ENCODE measurements at regions not wholly inside any gene's neighbourhood (a gene's known extent, or its start where the extent isn't known, plus 50 kb on each side); places are given as distances from the start of the nearest gene placed in this dataset.
"Not testable (repeated sequence)": the region's sequence is repeated elsewhere in the genome, so short reads cannot be mapped to it uniquely, and the experiment has no call there.

- H3K4me3 Mint-ChIP-seq, result no peak overlapping the region
- ChIA-PET CTCF (no interaction called here), POLR2A (no interaction called here)
- H3K9me3 Mint-ChIP-seq, result no peaks in the 10 kb centered on the region
- no peak for DNase-seq
- no peaks in the 10 kb centered on the region for H3K36me3 Mint-ChIP-seq (ENCODE audit: low read depth)
- no peaks in the 10 kb centered on the region for H3K4me1 Mint-ChIP-seq
- peaks cover 14% of the 10 kb centered on the region for H3K27me3 Mint-ChIP-seq
- H3K27ac Mint-ChIP-seq, result no peak overlapping the region
Measured at GRCh38 chr5:36395260-36395659, 93.6 kb upstream of the RANBP3L start.

- CTCF ChIA-PET; H3K4me3 Mint-ChIP-seq; H3K27ac Mint-ChIP-seq; POLR2A ChIA-PET; DNase-seq; H3K4me1 Mint-ChIP-seq; H3K36me3 Mint-ChIP-seq (ENCODE audit: low read depth); H3K27me3 Mint-ChIP-seq; H3K9me3 Mint-ChIP-seq: not testable (repeated sequence)
Measured at GRCh38 chr5:36395947-36396346, 94.2 kb upstream of the RANBP3L start.

GRCh38 chr5:36396640-36397039, 94.9 kb upstream of the RANBP3L start:
- ChIA-PET POLR2A (no interaction called here), CTCF (no interaction called here)
- no peaks in the 10 kb centered on the region for H3K9me3 Mint-ChIP-seq
- no peak overlapping the region for H3K27ac Mint-ChIP-seq
- H3K27me3 Mint-ChIP-seq, result peaks cover 4% of the 10 kb centered on the region
- H3K4me3 Mint-ChIP-seq, result no peak overlapping the region
- H3K4me1 Mint-ChIP-seq, result no peaks in the 10 kb centered on the region
- no peaks in the 10 kb centered on the region for H3K36me3 Mint-ChIP-seq (ENCODE audit: low read depth)
- no peak for DNase-seq

GRCh38 chr5:36397901-36398536, 96.3 kb upstream of the RANBP3L start:
- no peak for DNase-seq
- Mint-ChIP-seq H3K27me3 (peaks cover 4% of the 10 kb centered on the region), H3K4me1 (no peaks in the 10 kb centered on the region), H3K36me3 (ENCODE audit: low read depth) (no peaks in the 10 kb centered on the region), H3K9me3 (no peaks in the 10 kb centered on the region), H3K27ac (no peak overlapping the region), H3K4me3 (no peak overlapping the region)
- ChIA-PET POLR2A (no interaction called here), CTCF (interaction anchor here (1.0 kb wide), 1 partner anchor 319 kb away, joined by 3 read pairs; no protein-coding TSS in a partner anchor)

GRCh38 chr5:36402512-36402906, 100.8 kb upstream of the RANBP3L start:
- Mint-ChIP-seq H3K27me3 (peaks cover 11% of the 10 kb centered on the region), H3K4me1 (no peaks in the 10 kb centered on the region), H3K27ac (no peak overlapping the region), H3K36me3 (ENCODE audit: low read depth) (no peaks in the 10 kb centered on the region), H3K9me3 (no peaks in the 10 kb centered on the region), H3K4me3 (no peak overlapping the region)
- no peak for DNase-seq
- ChIA-PET POLR2A (no interaction called here), CTCF (no interaction called here)

- Mint-ChIP-seq H3K27ac (no peak overlapping the region), H3K27me3 (peaks cover 9% of the 10 kb centered on the region), H3K36me3 (ENCODE audit: low read depth) (no peaks in the 10 kb centered on the region), H3K4me1 (no peaks in the 10 kb centered on the region), H3K4me3 (no peak overlapping the region), H3K9me3 (no peaks in the 10 kb centered on the region)
- POLR2A ChIA-PET, result no interaction called here
- no peak for DNase-seq
- CTCF ChIA-PET, result no interaction called here
Measured at GRCh38 chr5:36403632-36404311, 102.1 kb upstream of the RANBP3L start.

GRCh38 chr5:36406023-36406422, 104.3 kb upstream of the RANBP3L start:
- ChIA-PET POLR2A (no interaction called here), CTCF (no interaction called here)
- H3K4me1 Mint-ChIP-seq, result no peaks in the 10 kb centered on the region
- peaks cover 10% of the 10 kb centered on the region for H3K27me3 Mint-ChIP-seq
- H3K36me3 Mint-ChIP-seq (ENCODE audit: low read depth), result no peaks in the 10 kb centered on the region
- no peak for DNase-seq
- no peak overlapping the region for H3K27ac Mint-ChIP-seq
- no peak overlapping the region for H3K4me3 Mint-ChIP-seq
- H3K9me3 Mint-ChIP-seq, result no peaks in the 10 kb centered on the region

GRCh38 chr5:36407396-36407795, 105.7 kb upstream of the RANBP3L start:
- no peak overlapping the region for H3K27ac Mint-ChIP-seq
- peaks cover 10% of the 10 kb centered on the region for H3K27me3 Mint-ChIP-seq
- ChIA-PET POLR2A (no interaction called here), CTCF (no interaction called here)
- no peaks in the 10 kb centered on the region for H3K9me3 Mint-ChIP-seq
- H3K36me3 Mint-ChIP-seq (ENCODE audit: low read depth), result no peaks in the 10 kb centered on the region
- no peaks in the 10 kb centered on the region for H3K4me1 Mint-ChIP-seq
- DNase-seq, result no peak
- H3K4me3 Mint-ChIP-seq, result no peak overlapping the region

GRCh38 chr5:36409711-36410110, 108.0 kb upstream of the RANBP3L start:
- H3K36me3 Mint-ChIP-seq (ENCODE audit: low read depth); H3K4me3 Mint-ChIP-seq; DNase-seq; H3K9me3 Mint-ChIP-seq; H3K4me1 Mint-ChIP-seq; H3K27ac Mint-ChIP-seq; POLR2A ChIA-PET; H3K27me3 Mint-ChIP-seq: not testable (repeated sequence)
- CTCF ChIA-PET, result interaction anchor here (0.6 kb wide), 1 partner anchor 580 kb away, joined by 4 read pairs; no protein-coding TSS in a partner anchor

GRCh38 chr5:36410672-36411071, 109.0 kb upstream of the RANBP3L start:
- H3K27ac Mint-ChIP-seq; H3K27me3 Mint-ChIP-seq; H3K36me3 Mint-ChIP-seq (ENCODE audit: low read depth); POLR2A ChIA-PET; H3K4me3 Mint-ChIP-seq; H3K4me1 Mint-ChIP-seq; CTCF ChIA-PET; H3K9me3 Mint-ChIP-seq; DNase-seq: not testable (repeated sequence)

- no peaks in the 10 kb centered on the region for H3K9me3 Mint-ChIP-seq
- no peak overlapping the region for H3K4me3 Mint-ChIP-seq
- H3K4me1 Mint-ChIP-seq, result peaks cover 6% of the 10 kb centered on the region
- H3K36me3 Mint-ChIP-seq (ENCODE audit: low read depth), result no peaks in the 10 kb centered on the region
- ChIA-PET POLR2A (no interaction called here), CTCF (interaction anchor here (1.1 to 4.3 kb wide), 4 partner anchors 24 to 275 kb away, joined by 3 to 36 read pairs (median 4); no protein-coding TSS in a partner anchor)
- DNase-seq, result no peak
- H3K27me3 Mint-ChIP-seq, result peaks cover 6% of the 10 kb centered on the region
- H3K27ac Mint-ChIP-seq, result no peak overlapping the region
Measured at GRCh38 chr5:36414869-36415282, 113.2 kb upstream of the RANBP3L start.

- ChIA-PET CTCF (interaction anchor here (1.1 to 4.3 kb wide), 3 partner anchors 86 to 279 kb away, joined by 3 to 36 read pairs (median 4); no protein-coding TSS in a partner anchor), POLR2A (no interaction called here)
Measured at GRCh38 chr5:36416605-36417004, 114.9 kb upstream of the RANBP3L start.

GRCh38 chr5:36417221-36417620, 115.5 kb upstream of the RANBP3L start:
- Mint-ChIP-seq H3K27ac (no peak overlapping the region), H3K27me3 (peaks cover 3% of the 10 kb centered on the region), H3K4me1 (peaks cover 6% of the 10 kb centered on the region), H3K9me3 (no peaks in the 10 kb centered on the region), H3K36me3 (ENCODE audit: low read depth) (no peaks in the 10 kb centered on the region), H3K4me3 (no peak overlapping the region)
- ChIA-PET POLR2A (no interaction called here), CTCF (interaction anchor here (1.1 to 4.3 kb wide), 3 partner anchors 85 to 279 kb away, joined by 3 to 36 read pairs (median 4); no protein-coding TSS in a partner anchor)
- DNase-seq, result no peak

More at GRCh38 chr5:36416605-36417004, 114.9 kb upstream of the RANBP3L start:
- peaks cover 3% of the 10 kb centered on the region for H3K27me3 Mint-ChIP-seq
- H3K9me3 Mint-ChIP-seq, result no peaks in the 10 kb centered on the region
- no peak overlapping the region for H3K27ac Mint-ChIP-seq
- H3K36me3 Mint-ChIP-seq (ENCODE audit: low read depth), result no peaks in the 10 kb centered on the region
- DNase-seq, result no peak
- H3K4me1 Mint-ChIP-seq, result peaks cover 6% of the 10 kb centered on the region
- no peak overlapping the region for H3K4me3 Mint-ChIP-seq

- DNase-seq, result no peak
- Mint-ChIP-seq H3K9me3 (no peaks in the 10 kb centered on the region), H3K27me3 (peaks cover 3% of the 10 kb centered on the region), H3K4me1 (peaks cover 6% of the 10 kb centered on the region), H3K27ac (no peak overlapping the region), H3K4me3 (no peak overlapping the region), H3K36me3 (ENCODE audit: low read depth) (no peaks in the 10 kb centered on the region)
- POLR2A ChIA-PET, result no interaction called here
- CTCF ChIA-PET, result interaction anchor here (0.8 to 1.4 kb wide), 2 partner anchors 85 to 341 kb away, joined by 3 read pairs; no protein-coding TSS in a partner anchor
Measured at GRCh38 chr5:36417668-36418067, 116.0 kb upstream of the RANBP3L start.
